AG08396 (cell line): ENCODE measurements at regions not wholly inside any gene's neighbourhood (a gene's known extent, or its start where the extent isn't known, plus 50 kb on each side); places are given as distances from the start of the nearest gene placed in this dataset.

ENCODE experiments used
- DNase-seq: peaks from one replicate; pipeline ENCODE4 v3.0.0; 2012; ENCODE audit warnings: low spot score, mixed read lengths

DNA sequence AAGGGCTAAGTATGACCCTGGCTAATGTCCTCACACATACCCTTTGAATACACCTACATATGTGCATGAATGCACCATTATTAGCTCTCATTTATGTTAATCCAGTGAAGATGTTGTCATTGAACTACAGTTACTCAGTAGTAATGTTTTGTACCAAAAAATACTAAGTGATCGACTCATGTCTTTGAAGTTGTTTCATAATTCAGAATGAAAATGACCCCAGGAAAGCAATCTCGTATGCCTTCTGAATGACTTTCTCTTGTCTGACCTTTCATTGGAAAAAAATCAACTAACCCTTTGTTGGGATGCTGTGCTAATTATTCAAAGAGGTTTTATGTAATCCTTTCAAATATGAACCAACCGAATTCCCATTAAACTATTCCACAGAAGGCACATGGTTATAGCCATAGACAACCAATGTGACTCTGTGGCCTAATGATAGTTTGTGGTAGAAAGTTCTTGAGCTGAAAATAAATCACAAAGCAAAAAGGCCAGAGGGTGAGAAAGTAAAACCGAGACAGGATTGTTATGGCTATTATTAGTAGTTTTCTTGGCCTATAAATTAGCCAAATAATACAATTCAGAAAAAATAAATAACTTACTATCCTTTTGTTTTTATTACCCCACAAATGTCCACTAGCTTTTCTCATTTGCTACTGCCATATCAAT is 86.8 kb upstream of the STARD13 start:
- DNase-seq, result no peak

DNA sequence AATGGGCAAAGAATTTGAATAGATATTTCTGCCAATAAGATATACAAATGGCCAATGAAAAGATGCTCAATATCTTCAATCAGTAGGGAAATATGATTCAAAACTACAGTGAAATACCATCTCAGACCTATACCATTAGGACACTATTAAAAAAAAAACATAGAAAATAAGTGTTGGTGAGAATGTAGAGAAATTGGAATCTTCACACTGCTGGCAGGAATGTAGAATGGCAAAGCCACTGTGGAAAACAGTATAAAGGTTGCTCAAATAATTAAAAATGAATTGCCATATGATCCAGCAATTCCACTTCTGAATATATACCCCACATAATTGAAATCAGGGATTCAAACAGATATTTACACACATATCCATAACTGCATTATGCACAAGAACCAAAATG is 88.1 kb upstream of the STARD13 start:
- DNase-seq, result no peak

DNA sequence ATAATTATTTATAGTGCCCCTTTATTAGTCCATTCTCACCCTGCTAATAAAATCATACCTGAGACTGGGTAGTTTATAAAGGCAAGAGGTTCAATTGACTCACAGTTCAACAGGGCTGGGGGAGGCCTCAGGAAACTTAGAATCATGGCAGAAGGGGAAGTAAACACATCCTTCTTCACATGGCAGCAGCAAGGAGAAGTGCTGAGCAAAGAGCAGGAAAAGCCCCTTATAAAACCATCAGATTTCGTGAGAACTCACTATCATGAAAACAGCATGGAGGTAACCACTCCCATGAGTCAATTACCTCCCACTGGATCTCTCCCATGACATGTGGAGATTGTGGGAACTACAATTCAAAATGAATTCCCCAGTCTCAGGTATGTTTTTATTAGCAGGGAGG is 89.9 kb upstream of the STARD13 start:
- no peak for DNase-seq

DNA sequence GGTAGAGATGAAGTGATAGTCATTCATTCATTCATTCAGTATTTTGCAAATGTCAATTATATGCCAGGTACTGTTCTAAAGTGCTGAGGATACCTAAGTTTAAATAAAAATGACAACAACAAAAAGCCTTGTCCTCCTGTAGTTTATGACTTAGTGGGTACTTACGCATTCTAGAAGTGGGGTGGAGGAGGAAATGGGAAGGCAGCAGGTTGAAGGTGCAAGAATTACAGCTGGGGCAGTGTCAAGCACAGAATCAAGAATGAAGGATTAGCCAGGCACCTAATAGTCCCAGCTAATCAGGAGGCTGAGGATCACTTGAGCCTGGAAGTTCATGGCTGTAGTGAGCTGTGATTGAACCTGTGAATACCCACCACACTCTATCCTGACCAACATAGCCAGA is 90.7 kb upstream of the STARD13 start:
- no peak for DNase-seq

DNA sequence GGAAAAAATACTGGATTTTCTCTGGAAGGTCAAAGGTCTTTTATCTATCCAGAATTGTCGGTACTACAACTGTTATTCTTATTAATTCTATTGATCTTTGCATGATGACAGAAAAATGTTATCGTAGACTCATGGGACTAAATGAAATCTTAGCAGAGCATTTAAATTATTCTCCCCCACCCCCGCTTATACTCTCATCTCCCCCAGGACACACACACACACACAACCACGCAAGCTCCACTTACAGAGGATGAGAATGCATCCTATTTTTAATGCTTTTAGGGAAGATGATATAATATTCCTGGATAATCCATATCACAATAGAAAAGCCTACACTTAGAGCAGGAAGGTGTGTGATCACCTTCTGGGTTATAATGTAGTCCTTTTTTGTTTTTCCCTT is 91.9 kb upstream of the STARD13 start:
- no peak for DNase-seq

DNA sequence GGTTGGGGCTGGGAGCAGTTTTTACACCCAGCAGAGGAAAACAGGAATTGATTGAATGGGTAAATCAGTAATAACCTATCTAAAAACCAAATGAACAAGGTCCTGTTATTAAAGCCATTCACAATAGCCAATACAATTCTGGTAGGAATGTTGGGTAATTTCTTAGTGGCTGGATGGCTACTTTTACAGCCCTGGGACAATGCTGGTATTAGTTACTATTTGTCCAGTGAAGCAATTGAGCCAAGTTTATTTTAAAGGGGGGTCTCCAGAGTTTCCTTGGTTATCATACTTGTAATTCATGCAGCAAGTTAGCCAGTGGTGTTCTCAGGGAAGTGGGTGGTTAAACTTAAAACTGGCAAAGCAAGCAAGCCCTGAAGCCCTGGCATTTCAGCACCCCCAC is 92.3 kb upstream of the STARD13 start:
- no peak for DNase-seq

DNA sequence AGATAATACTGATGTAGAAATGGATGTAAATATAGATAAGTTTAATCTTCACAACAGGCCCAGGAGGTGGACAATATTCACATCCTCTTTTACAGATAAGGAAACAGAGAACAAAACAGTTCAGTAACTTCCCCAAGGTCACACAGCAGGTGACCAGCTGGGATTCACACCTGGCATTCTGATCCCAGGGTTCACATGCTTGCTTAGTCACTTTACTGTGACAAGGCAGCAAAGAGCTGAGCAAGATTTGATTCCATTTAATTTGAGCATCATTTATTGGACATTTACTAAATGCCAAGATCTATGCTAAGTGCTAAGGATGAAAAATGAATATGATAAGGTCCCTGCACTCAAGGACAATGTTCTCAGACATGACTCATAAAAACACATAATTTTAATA is 94.1 kb upstream of the STARD13 start:
- DNase-seq, result no peak

DNA sequence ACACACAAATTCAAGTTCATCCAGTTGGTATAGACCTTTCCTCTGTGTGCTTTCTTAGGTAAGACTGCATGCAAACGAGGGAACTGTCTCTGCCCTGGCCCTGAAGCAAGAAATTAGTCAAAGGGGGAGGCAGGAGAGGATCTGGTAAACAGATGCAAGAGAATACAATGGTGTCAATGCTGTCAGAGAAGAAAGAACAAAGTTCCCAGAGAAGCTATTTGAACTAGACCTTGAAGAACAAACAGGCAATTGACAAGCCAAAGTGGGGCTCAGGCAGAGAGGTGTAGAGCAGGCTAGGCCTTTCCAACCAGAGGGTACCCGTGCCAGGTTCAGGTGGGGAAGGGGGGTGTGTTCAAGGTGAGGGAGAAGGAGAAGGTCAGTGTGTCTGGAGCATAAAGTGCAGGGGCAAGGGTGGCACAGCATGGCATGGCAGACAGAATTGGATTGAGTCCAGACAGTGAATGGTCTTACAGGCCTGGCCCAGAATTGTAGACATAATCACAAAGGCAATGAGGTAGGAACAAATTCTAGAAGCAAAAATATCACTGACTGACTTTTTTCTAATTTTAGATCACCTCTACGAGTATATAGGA is 95.0 kb upstream of the STARD13 start:
- DNase-seq, result no peak

DNA sequence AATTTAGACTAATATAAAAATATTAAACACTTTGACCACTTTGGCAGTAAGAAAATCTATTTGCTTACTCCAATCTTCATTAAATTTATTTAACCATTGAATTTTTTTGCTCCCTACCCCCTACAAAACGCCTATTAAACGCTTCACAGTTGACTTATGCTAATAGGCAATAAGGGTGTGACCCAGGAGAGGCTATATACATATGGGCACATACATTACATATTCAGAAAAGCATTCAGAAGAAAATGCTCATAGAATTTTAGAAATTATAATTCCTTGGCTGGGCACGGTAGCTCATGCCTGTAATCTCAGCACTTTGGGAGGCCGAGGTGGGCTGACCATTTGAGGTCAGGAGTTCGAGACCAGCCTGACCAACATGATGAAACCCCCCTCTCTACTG is 95.6 kb upstream of the STARD13 start:
- DNase-seq, result no peak

DNA sequence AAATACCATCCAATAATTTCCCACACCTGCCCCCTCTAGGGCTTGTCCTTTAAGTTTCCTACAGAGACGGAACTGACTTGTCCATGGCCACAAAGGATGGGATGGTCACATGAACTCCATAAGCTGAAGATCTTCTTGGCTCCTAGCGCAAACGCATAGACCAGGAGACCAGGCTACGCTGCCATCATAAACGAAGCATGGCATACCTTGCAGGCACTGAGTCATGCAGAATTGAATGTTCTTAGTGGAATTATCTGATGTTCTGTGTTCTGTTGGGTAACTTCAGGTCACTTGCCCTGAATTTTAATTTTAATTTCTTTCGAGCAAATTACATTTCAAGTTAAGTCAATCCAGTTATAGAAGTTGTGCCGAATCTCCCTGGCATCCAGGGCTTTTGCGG is 96.4 kb upstream of the STARD13 start:
- no peak for DNase-seq

DNA sequence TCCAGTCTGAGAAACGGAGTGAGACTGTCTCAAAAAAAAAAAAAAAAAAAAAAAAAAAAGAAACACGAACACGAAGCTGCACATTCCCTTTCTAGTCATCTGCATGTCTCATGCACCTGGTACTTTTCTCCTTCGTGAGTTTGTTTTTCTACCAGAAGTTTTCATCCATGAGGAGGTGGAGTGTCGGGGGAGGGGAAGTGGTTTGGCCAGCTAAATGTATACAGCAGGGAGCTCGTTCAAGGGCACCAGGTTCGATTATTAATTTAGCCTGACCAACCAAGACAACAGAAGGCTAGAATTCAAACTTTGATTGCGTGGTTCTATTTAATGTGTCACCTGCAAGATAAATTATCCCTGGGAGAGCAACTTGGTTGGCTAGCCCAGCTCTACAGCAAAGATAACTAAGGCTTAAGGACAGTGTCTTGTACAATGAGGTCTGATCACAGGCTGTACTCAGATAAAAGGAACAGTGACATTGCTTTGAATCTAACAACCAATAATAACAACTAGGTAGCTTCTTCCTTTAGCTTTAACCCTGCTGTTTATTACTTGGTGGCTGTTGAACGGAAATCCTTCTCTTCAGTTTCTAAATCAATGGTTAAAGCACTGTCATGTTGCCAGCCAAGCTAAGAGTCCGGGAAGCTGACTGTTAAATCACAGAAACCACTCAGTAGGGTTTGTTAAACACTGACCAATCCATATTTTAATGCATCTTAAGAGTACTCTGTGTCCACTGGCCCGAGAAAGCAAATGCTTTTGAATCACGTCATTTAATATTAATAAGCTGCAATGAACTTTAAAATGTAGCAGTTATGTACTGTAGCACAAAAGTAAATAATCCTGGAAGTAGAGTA is 98.4 kb upstream of the STARD13 start:
- DNase-seq, result no peak

DNA sequence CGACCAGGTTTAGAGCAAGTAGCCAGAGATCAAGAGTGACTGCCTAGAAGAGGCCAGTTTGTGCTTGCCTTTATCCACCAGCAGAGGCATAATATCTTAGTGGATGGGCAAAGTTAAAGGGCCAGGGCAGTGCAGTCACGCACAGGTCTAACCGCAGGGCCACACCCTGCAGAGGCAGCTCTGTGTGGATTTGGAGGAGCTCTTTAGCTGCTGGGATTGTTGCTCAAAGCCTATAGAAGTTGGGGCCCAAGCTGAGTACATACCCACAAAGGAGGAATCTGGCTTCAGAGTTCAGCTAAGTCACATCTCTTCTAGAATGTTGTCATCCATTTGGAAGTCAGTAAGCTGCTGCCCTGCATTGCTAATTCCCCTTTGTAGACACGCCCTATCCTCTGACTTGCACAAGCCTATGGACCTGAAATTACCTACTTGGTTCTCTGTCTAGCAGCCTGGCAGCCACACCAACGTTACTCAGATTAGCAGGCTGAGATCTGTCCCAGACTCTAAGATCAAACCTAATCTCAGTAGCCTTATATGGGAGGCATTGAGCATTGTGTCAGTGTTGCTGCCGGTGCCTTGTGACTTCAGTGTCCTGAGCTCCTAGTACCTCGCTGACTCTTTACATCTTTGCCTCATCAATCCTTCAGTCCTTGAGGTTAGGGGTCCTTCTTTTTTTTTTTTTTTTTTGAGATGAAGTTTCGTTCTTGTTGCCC is 102.9 kb upstream of the STARD13 start:
- no peak for DNase-seq

DNA sequence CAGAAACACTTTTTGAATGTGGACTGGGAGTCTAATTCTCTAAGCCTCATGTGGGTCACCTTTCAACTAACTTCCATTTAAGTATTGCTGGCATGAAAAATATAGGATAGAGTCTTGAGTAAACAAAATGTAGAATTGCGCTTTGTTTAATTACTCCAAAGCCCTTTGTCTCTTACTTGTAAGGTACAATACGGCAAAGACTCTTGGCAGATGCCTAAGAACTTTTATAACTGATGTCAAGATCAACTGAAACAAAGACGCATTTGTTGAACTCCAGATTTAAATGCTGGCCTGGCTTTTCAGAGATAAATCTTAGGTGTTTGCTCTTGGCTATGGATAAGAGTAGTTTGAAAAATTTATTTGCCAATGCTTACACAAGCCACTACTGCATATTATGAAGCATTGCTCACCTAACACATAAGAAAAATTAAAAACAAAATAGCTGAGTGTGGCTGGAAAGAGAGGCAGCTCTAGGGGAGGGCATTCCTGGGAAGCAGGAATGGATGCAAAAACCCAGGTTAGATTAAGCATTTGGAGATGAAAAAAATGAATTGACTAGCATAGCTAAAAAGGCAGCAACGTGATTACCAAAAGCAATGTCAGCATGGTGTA is 107.3 kb upstream of the STARD13 start:
- DNase-seq, result no peak

DNA sequence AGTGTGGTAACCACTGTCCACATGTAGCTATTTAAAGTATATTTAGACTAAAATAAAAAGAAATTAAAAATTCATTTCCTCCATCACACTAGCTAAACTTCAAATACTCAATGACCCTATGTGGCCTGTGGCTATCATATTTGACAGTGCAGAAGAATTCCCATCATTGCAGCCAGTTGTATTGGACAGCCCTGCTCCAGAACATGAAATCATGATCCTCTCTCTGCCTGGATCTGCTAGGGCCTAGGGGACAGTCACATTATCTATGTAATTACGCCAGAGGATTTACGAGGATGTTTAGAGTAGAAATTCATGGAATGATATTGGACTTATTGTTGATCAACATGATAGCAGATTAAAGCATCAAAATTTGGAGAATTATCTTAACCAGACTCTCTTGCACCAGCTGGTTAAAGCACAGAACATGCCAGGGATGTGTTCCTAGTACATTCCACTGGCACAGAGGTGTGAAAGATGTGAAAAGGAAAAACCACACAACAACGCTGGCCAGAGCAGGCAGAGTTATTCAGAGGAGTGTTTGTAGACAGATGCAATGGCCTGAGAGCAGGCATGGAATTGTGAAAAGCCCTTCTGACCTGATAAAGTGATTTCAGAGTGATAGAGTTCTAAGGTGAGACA is 108.9 kb upstream of the STARD13 start:
- DNase-seq, result no peak

DNA sequence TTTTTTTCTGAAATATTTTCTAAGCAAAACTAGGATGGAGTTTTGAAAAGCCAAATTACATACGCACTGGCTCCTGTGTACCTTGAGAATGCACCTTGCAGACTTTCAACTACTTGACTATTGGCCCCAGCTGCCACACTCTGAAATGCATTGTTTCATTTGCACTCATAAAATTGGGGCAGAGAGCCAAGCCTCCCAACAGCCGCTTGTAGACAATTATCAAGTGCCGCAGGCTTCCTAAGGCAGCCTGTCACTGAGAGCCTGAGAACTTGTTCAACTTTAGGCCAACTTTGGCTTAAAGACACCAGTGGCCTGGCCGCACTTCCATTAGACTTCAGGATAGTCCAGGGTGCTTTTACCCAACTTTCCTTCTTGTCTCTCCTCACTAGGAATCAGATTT is 115.7 kb upstream of the STARD13 start:
- no peak for DNase-seq

DNA sequence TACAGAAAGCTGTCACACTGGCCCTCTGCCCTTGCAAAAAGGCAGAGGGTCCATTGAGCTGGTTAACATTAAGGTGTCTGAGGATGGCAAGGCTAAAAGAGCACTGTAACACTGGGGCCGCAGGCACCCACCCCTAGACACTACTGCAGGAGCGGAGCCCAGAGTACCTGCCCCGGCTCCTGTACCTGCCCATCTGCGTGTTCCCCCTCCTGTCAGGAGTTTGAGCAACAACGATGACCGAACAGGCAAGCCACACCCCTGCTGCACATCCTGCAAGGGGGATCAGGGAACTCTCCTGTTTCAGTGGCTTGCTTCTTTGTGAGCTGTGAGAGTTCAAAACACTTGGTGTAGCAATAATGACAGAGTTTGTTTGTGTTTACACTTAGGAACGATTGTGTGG is 117.4 kb upstream of the STARD13 start:
- DNase-seq, result no peak

DNA sequence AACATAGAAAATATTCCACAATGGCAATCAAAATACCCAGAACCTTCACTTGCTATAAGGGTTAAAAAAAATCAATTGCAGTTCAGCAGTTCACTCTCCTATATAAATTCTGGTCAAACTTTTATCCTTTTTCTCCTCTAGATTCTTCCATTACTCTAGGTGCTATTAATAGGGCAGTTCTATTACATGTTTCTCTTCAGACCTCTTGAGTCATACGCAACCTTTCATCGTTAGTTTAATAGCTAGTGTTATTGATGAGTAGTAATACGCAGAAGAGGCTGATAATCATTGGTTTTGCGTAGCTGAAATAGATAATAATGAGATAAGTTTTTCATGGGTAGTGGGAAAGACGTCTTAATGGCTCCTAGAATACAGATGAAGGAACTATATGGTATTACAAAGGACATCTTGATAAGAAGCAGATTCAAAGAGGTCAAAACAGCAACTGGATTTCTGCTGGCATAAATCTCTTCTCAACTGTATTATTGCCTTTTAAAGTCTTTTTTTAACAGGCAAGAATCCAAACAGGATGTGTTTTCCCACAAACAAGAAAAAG is 118.3 kb upstream of the STARD13 start:
- DNase-seq, result no peak

DNA sequence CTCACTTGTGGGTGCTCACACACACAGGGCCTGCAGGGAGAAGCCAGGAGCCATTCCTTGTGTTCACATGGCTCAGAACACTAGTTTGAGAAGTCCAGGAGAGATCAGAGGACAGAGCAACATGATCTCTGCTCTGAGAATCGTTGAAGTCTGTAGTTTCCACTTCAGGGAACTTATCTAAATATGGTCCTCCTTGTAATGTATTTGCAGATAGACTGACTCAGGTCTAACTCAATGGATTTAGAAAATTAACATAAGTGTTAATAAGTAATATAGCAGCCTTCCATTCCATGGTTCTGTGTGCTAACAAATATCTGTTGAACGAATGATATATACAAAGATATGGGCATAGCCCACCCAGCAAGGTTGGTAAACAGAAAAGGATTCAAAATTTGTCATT is 119.8 kb upstream of the STARD13 start:
- no peak for DNase-seq

DNA sequence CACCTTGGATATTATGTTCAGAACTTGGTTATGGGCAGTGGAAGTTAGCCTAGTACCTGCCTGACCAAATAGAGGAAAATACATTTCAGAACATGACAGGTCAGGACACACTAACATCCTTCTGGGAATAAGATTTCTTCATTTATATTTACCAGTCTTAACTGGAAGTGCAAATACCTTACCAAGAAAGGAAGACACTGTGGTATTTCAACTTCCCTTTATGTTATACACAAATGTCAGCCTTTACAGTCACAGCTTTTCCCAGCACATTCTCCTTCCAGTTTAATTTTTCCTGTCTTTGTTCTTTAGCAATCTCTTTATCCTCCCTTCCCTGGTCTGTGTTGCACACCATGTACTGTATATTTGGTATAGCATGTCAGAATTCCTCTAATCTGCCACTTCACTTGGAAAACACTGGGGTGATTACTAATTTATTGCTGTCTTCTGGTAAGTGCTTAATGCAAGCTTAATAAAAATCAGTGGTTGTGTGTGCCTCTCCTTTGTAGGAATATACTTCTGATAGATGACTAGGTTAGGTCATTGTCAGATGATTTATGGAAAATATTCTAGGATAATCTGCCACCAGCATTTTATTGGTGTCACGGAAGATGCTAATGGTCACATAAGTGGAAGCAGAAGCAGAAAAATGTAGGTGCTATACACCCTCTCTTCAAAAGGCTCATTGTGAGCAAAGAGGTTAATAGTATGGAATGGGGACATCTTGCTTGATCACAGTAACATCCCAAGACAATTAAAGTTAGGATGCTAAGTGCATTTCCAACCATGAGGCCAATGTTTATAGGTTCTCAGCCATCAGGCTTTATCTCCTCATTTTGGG is 124.3 kb upstream of the STARD13 start:
- DNase-seq, result no peak

DNA sequence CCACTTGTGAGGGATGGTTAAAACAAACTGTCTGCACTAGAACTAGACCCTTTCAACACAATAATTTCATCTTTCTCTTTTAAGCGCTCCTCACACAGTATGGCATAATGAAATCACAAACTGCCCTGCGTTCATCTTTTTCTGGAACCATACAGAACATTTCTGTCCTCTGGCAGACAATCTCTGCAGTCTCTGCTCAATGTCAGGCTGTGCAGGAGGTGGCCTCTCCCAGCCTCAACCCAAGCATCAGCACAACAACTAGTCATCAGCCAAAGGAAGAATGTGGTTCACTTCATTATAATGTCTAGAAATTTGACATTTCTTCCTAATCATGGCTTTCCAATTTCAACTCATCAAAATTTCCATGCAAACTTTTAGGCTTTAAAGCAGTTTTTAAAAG is 125.1 kb upstream of the STARD13 start:
- DNase-seq, result no peak

DNA sequence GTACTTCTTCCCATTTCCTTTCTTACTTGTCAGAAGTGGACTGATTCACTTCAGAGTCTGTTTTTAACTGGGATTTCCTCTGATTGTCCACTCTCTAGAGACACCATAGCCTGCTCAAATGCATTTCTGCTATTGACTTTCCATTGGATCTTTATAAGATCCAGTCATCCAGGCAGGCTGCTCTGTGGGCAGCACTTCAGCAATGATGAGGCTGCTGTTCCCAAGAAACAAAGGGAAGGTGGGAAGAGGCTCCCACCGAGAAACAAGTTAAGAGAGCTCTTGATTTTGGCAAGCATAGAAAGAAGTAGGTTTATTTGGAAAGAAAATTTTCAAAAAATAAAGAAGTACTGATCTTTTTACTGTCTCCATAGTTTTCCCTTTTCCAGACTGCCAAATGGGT is 125.8 kb upstream of the STARD13 start:
- DNase-seq, result no peak
